ENCODE measurements at regions not wholly inside any gene's neighbourhood (a gene's known extent, or its start where the extent isn't known, plus 50 kb on each side); places are given as distances from the start of the nearest gene placed in this dataset. TPM values are rescaled to one million over a fixed set of nuclear protein-coding genes. Genes with fewer than 3 reads are reported as not detected.

Small RNA genes in the stretch of these regions (small RNA-seq; reads per million reads assigned to genes)
- not detected for gene AC009518.3 (ENCODE audit: low replicate concordance)

Data from spinal cord (tissue), 1 donor.